Choroid plexus epithelial cell (primary cell): ENCODE measurements at regions not wholly inside any gene's neighbourhood (a gene's known extent, or its start where the extent isn't known, plus 50 kb on each side); places are given as distances from the start of the nearest gene placed in this dataset.

Source experiments
- DNase-seq: peaks from one replicate; pipeline ENCODE4 v3.0.0-alpha.2; 2010; ENCODE audit warnings: low read depth
- H3K4me3 ChIP-seq: 2 replicates; pipeline ENCODE4 v1.5.1; 2011; ENCODE audit warnings: low read depth, mild to moderate bottlenecking, control low read depth, low read length, moderate library complexity
- CTCF ChIP-seq: conservative IDR thresholded peaks from 2 replicates; pipeline ENCODE4 v1.5.1; 2011; ENCODE audit warnings: low read depth, mild to moderate bottlenecking, control low read depth, inconsistent platforms, low read length, moderate library complexity

GRCh38 chr20:23287354-23288190 is 63.0 kb upstream of the NXT1 start:
- no peak for TF ChIP-seq CTCF
- no peak for DNase-seq
- H3K4me3 ChIP-seq, result no peak overlapping the region

- no peak overlapping the region for H3K4me3 ChIP-seq
These were observed 64.2 kb upstream of the NXT1 start for GRCh38 chr20:23286346-23286745.

DNA sequence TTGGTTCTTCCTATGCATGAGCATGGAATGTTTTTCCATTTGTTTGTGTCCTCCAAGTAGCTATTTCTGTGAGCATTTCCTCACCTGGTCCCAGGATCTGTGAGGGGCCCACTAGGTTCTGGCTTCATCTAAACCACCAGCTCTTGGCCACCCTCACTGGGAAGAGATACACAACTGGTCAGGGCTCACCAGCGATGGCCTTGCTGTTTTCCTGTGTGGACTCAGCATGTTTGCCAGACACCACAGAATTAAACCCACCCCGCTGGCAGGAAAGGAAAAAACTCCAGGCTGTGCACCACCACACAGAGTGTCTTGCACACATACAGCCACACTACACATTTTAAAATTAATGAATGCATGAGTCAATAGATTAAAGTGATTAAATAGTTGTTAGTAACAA is 65.1 kb upstream of the NXT1 start:
- H3K4me3 ChIP-seq, result no peak overlapping the region
- TF ChIP-seq CTCF, result no peak
- DNase-seq, result no peak

More at GRCh38 chr20:23286346-23286745, 64.2 kb upstream of the NXT1 start:
- no peak for TF ChIP-seq CTCF
- DNase-seq, result no peak

DNA sequence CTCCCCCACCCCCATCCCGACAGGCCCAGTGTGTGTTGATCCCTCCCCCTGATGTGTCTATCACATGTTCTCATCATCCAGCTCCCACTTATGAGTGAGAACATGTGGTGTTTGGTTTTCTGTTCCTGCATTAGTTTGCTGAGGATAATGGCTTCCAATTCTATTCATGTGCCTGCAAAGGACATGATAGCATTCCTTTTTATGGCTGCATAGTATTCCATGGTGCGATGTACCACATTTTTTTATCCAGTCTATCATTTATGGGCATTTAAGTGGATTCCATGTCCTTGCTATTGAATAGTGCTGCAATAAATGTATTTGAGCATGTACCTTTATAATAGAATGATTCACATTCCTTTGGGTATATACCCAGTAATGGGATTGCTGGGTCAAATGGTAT is 66.6 kb upstream of the NXT1 start:
- no peak for DNase-seq
- H3K4me3 ChIP-seq, result no peak overlapping the region
- no peak for TF ChIP-seq CTCF

GRCh38 chr20:23283096-23283850 is 67.3 kb upstream of the NXT1 start:
- no peak for DNase-seq
- TF ChIP-seq CTCF, result no peak
- no peak overlapping the region for H3K4me3 ChIP-seq

GRCh38 chr20:23282546-23282945 is 68.0 kb upstream of the NXT1 start:
- no peak overlapping the region for H3K4me3 ChIP-seq

More at GRCh38 chr20:23282546-23282945, 68.0 kb upstream of the NXT1 start:
- TF ChIP-seq CTCF, result no peak
- DNase-seq, result no peak
